Anterior cingulate cortex (tissue), 58 donors: ENCODE measurements at regions not wholly inside any gene's neighbourhood (a gene's known extent, or its start where the extent isn't known, plus 50 kb on each side); places are given as distances from the start of the nearest gene placed in this dataset.
"Not testable (repeated sequence)": the region's sequence is repeated elsewhere in the genome, so short reads cannot be mapped to it uniquely, and the experiment has no call there.

Experiments used
- DNase-seq, 58 donors: peaks; one replicate each; lab custom pipeline; 2025; lab: John Stamatoyannopoulos, UW

DNA sequence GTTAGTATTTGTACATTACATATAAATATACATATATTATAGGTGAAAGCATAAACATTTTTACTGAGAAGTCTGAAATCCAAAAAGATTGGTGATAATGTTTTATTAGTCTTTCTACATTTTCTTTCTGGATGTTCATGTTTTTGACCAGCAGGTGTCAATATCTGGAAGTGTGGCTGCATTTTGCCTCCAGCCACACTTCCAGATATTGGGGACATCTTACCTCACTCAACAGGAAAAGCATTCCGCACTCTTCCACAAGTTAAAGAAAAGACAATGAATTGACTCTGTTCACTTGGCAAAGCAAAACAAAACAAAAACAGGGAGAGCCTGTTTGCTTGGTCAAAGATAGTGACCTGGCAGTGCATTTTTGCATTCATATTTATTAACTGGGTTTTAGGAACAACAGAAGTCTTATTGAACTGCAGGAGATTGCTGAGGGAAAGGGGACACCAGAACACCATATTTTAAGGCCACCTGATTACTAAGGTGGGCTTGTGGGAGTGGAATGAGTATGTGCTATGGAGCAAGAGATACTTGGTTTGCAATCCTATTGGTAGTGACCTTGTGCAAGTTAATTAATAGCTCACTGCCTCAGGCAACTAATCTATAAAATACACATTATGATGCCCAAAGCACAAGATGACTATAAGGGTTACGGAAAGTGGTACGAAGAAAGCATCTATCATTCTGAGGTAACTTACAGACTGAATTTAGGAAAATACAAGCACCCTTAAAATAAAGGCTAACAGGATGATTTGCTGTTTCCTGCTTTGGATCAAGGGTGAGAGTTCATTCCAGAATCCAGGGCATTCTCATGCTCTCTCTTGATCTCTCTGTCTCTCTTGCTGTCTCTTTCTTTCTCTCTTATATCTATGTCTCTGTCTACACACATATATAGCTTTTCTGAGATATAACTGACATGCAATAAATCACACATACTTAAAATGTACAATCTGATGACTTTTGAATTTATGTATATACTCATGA is 389.9 kb upstream of the EMCN start:
- DNase-seq = no peak

DNA sequence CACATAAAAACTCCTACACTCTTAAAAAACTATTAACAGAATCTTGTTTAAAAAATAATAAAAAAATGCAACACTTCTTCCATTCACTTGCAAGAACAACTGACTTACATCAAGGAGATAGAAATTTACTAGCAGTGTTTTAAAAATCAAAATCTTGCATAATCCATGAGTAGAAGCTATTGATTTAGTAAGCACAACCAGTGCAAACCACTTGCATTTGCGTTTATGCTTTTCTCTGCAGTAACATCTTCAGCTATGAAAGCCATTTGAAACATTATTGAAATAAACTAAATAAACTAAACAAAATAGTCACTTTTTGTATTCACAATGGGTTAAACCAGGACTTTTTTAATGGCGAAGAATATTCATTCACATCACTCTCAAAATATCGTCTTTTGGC is 389.2 kb upstream of the EMCN start:
- no peak for DNase-seq

DNA sequence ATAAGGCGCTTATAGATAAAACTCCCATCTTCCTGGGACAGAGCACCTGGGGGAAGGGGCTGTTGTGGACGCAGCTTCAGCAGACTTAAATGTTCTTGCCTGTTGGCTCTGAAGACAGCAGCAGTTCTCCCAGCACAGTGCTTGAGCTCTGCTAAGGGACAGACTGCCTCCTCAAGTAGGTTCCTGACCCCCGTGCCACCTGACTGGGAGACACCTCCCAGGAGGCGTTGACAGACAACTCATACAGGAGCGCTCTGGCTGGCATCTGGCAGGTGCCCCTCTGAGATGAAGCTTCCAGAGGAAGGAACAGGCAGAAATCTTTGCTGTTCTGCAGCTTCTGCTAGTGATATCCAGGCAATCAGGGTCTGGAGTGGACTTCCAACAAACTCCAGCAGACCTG is 383.1 kb upstream of the EMCN start:
- not testable (repeated sequence) for DNase-seq

DNA sequence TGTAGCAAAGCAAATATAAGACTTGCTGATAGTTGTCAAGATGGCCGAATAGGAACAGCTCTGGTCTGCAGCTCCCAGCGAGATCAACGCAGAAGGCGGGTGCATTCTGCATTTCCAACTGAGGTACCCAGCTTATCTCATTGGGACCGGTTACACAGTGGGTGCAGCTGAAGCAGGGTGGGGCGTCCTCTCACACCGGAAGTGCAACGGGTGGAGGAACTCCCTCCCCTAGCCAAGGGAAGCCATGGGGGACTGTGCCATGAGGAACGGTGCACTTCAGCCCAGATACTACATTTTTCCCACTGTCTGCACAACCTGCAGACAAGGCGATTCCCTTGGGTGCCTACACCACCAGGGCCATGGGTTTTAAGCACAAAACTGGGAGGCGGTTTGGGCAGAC is 382.3 kb upstream of the EMCN start:
- no peak for DNase-seq

DNA sequence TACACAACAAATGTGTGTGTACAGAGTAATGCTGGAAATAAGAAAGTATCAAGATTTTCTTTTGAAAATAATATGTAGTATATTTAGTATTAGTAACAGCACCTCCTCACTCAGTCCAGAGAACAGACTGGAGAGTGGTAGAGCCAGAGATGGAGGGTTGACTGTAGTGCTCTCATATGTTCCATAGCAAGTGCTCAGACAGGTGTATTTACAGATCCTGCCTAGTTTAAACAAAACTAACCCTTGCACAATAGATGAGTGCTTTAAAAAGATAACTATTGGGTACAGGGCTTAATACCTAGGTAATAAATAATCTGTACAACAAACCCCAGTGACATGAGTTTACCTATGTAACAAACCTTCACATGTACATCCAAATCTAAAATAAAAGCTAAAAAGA is 381.0 kb upstream of the EMCN start:
- no peak for DNase-seq

DNA sequence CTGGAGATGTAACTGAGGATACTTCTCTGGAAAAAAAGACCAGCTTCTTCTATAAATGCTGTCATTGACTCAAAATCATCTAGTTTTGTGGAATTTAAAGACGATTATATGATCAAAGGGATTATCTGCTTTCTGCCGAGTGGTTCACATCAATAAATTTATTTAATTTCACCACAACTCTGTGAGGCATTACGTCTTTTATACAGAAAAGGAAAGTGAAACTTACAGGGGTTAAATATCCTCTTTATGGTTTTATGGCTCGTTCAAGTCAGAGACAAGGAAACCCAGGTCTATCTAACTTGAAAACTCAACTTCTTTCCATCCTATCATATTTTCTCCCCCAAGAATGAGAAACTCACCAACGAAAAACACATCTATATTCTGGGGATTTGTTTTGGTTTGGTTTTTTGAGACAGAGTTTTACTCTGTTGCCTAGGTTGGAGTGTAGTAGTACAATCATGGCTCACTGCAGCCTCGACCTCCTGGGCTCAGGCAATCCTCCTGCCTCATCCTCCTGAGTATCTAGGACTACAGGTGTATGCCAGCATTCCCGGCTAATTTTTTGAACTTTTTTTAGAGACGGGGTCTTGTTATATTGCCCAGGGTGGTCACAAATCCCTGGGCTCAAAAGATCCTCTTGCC is 377.9 kb upstream of the EMCN start:
- no peak for DNase-seq

DNA sequence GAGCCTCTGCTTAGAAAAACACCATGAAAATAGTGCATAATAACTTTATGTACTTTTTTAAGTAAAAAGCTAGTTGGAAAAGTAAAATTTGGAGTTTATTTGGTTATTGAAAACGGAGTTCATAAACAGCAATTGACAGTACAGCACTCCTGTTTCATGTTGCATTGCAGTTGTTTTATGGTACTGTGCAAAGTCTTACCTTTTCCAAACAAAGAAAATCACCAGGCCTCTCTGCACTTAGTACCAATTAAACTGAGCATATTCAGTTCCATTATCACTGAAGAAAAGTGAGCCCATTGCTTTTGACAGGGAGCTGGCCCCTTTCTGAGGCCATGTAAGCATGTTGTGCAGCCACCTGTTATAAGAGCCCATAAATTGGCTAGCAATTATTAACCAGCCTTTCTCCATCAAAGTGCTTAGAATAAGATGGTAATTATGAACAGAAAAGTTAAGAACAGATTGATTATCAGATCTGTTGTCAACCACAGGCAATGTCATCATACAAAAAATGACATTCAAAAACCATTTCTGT is 376.6 kb upstream of the EMCN start:
- no peak for DNase-seq

DNA sequence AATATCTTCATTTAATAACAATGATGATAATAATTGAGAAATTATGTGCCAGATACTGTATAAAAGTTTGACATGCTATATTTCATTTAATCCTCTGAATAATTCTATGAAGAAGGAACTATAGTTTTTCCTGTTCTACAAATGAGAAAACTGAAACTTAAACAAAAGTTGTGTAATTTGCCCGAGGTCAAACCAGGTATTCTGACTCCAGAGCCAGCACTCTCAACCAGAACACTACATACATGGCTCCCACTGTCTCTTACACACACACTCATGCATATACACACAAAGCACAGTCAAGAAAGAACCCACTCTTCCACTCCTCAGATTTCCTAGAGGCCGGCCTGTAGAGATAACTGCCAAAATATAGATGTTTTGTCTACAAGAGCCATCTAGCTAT is 374.0 kb upstream of the EMCN start:
- DNase-seq = no peak

DNA sequence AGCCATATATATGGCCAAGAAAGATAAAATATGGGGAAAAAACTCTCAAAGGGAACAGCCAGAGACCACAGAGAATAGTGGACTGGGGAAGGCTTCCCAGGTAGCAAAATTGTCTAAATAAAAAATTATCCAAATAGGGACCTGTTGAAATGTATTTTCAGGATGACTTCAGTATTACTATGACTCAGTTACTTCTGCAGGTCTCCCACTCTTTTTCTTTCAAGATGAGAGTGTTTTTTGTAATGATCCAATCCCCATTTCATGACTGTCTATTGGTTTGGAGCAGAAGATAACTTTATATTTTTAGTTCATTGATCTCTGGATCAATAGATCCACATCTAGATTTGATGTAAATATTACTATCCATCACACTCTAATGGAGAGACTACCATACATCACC is 372.1 kb upstream of the EMCN start:
- DNase-seq = no peak

DNA sequence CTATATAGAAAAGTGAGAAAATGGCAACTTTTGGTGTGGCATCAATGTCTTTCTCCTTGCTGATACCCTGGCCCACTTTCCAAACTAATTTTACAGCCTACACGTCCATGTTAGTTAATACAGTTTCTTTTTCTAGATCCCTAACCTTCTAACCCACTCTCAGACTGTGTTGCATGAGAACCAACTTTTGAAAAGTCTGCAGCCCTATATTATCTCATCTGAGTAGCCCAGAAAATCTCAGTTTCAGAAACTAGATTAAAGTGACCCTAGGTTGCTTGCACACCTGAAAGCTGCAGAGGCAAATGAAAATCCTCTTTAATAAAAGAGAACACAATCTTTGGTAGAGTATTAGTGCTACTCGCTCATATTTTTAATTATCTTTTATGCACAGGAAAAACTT is 371.6 kb upstream of the EMCN start:
- no peak for DNase-seq

DNA sequence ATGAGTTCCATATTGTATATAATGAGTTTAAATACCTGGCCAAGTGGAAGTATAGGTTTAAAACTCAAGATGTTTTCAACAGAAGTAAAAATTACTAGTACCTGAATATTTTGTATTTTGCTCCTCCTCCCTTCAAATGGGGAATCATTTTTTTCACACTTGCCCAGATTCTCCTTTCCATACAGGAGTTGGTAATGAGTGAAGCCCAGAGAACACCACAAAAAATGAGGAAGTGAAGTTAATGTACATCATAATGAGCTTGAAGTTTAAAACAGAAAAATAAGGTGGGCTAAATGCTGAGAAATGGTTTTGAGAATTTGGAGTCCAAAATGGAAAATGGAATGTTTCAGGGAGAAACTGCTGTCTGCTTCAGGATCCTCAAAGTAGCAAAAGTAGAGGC is 364.8 kb upstream of the EMCN start:
- no peak for DNase-seq

DNA sequence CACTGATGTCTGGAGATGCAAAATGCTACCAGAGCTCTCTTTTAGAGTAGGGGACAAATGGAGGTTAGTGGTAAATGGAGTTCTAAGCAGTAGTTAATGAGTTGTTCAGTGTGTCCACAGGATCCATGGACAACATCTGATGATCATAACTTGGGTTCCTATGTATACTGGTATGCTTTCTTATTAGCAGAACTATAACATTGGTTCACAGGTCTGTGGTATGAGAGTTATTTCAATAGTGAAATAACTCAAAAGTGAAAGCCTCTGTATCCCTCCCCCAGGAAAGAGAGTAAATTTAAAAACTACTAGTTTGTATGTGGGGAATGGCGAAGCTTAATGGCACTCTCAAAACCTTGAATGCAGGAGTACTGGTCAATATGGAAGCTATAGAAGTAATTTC is 363.5 kb upstream of the EMCN start:
- DNase-seq = no peak

DNA sequence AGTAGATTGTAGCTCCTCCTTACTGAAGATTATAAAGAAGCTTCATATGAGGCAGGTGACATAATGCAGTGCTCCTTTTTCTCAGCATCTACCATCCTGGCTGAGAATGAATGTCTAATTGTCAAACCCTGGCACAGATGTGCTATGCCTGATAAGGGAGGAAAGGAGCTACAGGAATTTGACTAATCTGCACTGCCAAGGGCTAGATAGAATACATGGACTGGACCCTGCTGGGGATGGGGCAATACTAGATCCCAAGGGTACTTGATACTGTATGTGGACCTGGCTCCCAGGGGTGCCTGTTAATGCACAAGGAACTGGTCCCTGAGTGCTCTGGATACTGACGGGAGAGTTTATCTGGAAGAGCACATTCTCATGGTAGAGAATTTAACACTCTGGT is 362.2 kb upstream of the EMCN start:
- DNase-seq = no peak

DNA sequence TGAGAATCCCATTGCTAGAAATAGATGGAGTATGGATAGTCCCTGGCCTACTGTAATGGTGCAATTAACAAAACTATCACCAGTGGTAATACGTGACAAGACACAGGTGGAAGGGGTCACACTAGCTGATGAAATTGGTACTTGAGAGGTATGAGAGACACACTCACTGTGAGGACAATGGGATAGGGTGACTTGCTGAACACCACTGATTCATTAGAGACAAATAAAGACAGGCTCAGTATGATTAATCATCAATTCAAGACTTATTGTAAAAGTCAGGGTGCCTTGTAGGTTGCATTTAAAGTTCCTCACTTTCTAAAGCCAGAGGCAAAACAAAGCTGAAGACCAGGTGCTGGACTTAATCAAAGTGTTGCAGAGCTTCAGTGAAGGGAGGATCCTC is 361.6 kb upstream of the EMCN start:
- no peak for DNase-seq

DNA sequence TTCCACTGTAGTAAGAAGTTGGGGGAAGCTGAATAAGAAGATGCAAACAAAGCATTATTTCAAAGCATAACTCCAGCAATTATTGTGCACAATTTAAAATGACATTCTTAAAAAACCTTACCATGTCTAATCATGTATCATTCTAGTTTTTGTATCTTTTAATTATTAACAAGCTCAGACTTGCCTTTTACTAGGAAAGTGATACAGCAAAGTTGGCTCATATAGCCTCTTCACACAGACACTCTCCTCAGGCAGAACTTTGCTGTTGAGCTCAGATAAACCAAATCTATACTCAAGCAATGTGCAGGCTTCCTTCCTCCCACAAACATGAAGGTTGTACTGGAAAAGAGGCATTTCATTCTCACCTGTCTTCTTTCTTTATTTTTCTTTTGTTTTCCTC is 358.7 kb upstream of the EMCN start:
- no peak for DNase-seq

DNA sequence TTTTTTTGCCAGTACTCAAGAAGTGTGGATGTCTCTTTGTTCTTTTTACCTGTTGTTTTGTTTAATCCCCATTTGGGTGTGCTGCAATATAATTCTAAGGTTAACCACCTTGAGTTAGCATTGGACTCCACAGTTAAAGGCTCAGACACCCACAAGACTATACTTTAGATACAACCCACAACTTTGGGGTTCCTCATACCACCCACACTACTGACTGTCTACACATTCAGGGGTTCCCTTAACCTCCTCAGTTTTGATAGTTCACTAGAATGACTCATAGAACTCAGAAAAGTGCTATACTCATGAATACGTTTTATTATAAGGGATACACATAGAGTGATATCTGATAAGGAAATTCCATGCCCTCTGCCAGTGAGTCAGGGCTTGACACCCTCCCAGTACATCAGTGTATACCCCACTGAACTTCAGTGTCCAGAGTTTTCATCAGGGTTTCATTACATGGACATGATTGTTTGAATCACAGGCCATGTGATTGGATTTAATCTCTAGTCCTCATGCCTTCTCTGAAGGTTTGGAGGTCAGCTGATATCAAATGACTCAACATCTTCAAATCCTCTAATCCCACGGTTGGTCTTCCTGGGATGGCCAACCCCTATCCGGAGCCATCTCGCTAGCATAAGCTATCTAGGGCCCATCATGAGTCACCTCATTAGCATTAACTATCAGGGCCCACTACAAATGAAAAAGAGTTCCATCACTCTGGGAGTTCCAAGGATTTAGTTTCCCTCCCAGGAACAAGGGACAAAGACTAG is 357.7 kb upstream of the EMCN start:
- no peak for DNase-seq

DNA sequence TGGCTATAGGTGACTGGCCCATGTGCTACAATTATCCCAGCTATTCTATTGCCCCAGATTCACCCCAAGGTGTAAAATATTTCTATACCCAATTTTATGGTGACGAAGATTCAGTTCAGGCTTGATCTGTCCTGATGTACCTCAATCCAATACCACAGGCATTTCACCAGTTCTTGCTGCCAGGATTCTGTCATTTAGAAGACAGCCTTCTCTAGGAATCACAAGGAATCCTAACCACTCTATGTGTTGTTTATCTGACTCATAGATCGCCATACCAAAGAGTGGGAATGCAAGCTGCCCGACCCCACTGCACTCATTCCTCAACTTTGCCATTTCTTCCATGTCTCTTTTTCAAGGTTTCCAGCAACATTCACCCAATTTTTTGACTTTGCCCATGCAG is 355.0 kb upstream of the EMCN start:
- DNase-seq = no peak

DNA sequence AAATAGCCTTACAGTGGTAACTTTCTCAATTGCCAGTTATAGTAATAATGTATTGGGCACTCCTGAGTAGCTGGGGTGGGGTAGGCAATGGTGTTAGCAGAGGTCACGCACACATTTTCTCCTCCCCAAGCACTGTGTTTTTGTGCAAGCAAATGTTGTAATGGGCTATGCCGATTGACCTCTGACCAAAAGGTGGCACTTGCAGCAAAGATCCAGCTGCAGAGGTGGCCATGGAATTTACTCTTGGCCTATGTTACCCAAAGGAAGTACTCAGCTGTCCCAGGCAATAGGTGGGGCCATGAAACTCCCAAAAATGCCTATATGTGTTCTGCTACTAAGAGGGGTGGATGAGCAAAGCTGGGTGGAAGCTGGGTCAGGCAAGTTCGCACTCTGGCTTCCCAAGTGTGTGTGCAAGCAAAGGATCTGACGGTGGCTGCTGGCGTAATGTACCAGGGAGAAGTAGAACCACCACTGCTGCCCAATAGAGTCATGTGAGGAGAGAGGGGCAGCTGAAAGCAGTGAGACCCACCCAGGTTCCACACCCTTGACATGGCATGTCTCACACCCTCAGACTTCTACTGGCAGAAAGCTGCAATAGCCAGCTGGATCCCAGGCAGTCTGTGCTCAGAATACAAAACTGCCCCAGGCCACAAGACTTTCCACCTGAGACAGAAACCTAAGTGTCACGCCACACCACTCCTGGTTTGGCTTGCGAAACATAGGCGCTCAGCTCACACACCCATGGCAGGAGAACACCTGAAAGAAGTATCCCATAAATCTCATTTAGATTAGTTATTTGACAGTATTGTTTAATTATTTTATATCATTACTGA is 353.3 kb upstream of the EMCN start:
- DNase-seq = no peak

DNA sequence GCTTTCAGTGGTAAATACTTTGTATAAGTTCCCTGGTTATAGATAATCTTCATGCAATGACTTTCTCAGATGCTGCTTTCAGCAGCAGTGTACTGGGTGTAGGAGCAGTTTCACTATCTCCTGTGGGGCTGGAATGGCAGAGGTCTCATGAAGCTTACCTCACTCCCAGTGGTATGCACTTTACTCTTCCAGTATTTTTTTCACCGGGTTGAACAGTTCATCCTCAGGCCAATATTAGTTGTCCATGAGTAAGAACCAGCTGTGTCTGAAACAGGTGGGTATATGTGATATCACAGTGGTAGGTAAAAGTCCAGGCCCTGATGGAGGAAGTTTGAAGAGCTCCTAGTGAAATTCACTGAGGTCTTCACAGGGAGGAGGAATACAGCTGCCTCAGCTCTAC is 351.5 kb upstream of the EMCN start:
- no peak for DNase-seq

DNA sequence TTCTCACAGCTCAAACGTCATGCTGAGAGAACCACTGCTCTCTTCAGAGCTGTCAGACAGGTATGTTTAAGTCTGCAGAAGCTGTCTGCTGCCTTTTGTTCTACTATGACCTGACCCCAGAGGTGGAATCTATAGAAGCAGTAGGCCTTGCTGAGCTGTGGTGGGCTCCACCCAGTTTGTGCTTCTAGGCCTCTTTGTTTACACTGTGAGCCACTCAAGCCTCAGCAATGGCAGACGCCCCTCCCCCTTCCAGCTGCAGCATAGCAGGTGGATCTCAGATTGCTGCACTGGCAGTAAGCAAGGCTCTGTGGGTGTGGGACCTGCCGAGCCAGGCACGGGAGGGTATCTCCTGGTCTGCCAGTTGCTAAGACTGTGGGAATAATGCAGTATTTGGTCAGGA is 350.5 kb upstream of the EMCN start:
- DNase-seq = not testable (repeated sequence)
